AG04450 (cell line): ENCODE measurements at regions not wholly inside any gene's neighbourhood (a gene's known extent, or its start where the extent isn't known, plus 50 kb on each side); places are given as distances from the start of the nearest gene placed in this dataset.

Experiments used
- CTCF ChIA-PET: fragments of 300-600, 350-600 bp; formaldehyde crosslinking; extraction: SDS; loops from one replicate; lab custom pipeline; 2022; ENCODE audit warnings: antibody characterized with exemption, inconsistent platforms; lab: Charles Lee
- POLR2A ChIA-PET: fragments of 350-600 bp; formaldehyde crosslinking; extraction: SDS; loops from one replicate; lab custom pipeline; 2021; ENCODE audit warnings: antibody characterized with exemption, inconsistent platforms; lab: Yijun Ruan, JAX
- DNase-seq: peaks from one replicate; pipeline ENCODE4 v3.0.0-alpha.2; 2011; ENCODE audit warnings: low read depth, low spot score
- H3K27ac ChIP-seq: one replicate; pipeline ENCODE4 v1.5.1; 2012; ENCODE audit warnings: low read depth, low read length, control low read depth
- H3K27me3 ChIP-seq: one replicate; pipeline ENCODE4 v1.6.0; 2012; ENCODE audit warnings: low read length; ENCODE audit not compliant: control insufficient read depth, insufficient read depth
- H3K4me3 ChIP-seq: 2 replicates; pipeline ENCODE4 v1.5.1; 2011; ENCODE audit warnings: mild to moderate bottlenecking, low read depth, low read length, control low read depth
- H3K9me3 ChIP-seq: 2 replicates; pipeline ENCODE4 v1.5.1; 2012; ENCODE audit warnings: low read length; ENCODE audit not compliant: control insufficient read depth, insufficient read depth
- CTCF ChIP-seq: IDR thresholded peaks from 2 replicates; pipeline ENCODE4 v1.5.1; 2011; ENCODE audit warnings: low read depth, low read length, control low read depth, inconsistent platforms

GRCh38 chr12:115740586-115741155, 536.8 kb downstream of the MED13L start:
- Histone ChIP-seq H3K4me3 (no peak overlapping the region), H3K27ac (no peak overlapping the region), H3K27me3 (peaks cover 6% of the 10 kb centered on the region), H3K9me3 (no peaks in the 10 kb centered on the region; the same call in 1 of the 2 replicates)
- ChIA-PET POLR2A (no interaction called here), CTCF (interaction anchor here (0.8 to 1.3 kb wide), 2 partner anchors 12 to 1056 kb away, joined by 4 read pairs; partner anchors contain the start of gene TBX3)
- DNase-seq, result no peak
- TF ChIP-seq CTCF, result no peak

GRCh38 chr12:115737895-115738294, 539.6 kb downstream of the MED13L start:
- CTCF ChIA-PET, result no interaction called here
- H3K27ac ChIP-seq, result no peak overlapping the region
- POLR2A ChIA-PET, result no interaction called here
- H3K27me3 ChIP-seq, result peaks cover 3% of the 10 kb centered on the region
- H3K9me3 ChIP-seq, result no peaks in the 10 kb centered on the region; the same call in 1 of the 2 replicates
- no peak for TF ChIP-seq CTCF
- DNase-seq, result no peak
- no peak overlapping the region for H3K4me3 ChIP-seq

- Histone ChIP-seq H3K4me3 (no peak overlapping the region), H3K27ac (no peak overlapping the region), H3K9me3 (no peaks in the 10 kb centered on the region; the same call in 1 of the 2 replicates), H3K27me3 (peaks cover 3% of the 10 kb centered on the region)
- DNase-seq, result no peak
- TF ChIP-seq CTCF, result no peak
- ChIA-PET POLR2A (no interaction called here), CTCF (interaction anchor here (1.5 kb wide), 1 partner anchor 17 kb away, joined by 3 read pairs; no protein-coding TSS in a partner anchor)
Observed at GRCh38 chr12:115736360-115736759, 541.1 kb downstream of the MED13L start.

- no peak for DNase-seq
- no peak for TF ChIP-seq CTCF
- ChIA-PET POLR2A (no interaction called here), CTCF (no interaction called here)
- no peaks in the 10 kb centered on the region for H3K27me3 ChIP-seq
- H3K27ac ChIP-seq, result no peak overlapping the region
- no peaks in the 10 kb centered on the region for H3K9me3 ChIP-seq
- no peak overlapping the region for H3K4me3 ChIP-seq
Observed at GRCh38 chr12:115730975-115731541, 546.4 kb downstream of the MED13L start.

GRCh38 chr12:115726691-115727090, 550.8 kb downstream of the MED13L start:
- TF ChIP-seq CTCF, result no peak
- H3K27ac ChIP-seq, result no peak overlapping the region
- POLR2A ChIA-PET, result no interaction called here
- no peaks in the 10 kb centered on the region for H3K27me3 ChIP-seq
- no peak for DNase-seq
- H3K4me3 ChIP-seq, result no peak overlapping the region
- H3K9me3 ChIP-seq, result no peaks in the 10 kb centered on the region
- CTCF ChIA-PET, result no interaction called here
